ENCODE measurements at regions not wholly inside any gene's neighbourhood (a gene's known extent, or its start where the extent isn't known, plus 50 kb on each side); places are given as distances from the start of the nearest gene placed in this dataset.

GRCh38 chr2:136362676-136363390, 244.9 kb upstream of the CXCR4 start:
- no peak for DNase-seq

- peak; percentile 24 for DNase-seq
Measured at GRCh38 chr2:136361521-136361920, 243.6 kb upstream of the CXCR4 start.

- DNase-seq: no peak
Measured at GRCh38 chr2:136360790-136361189, 242.8 kb upstream of the CXCR4 start.

GRCh38 chr2:136359121-136359965, 241.4 kb upstream of the CXCR4 start:
- DNase-seq: no peak

- no peak for DNase-seq
Measured at GRCh38 chr2:136358576-136358975, 240.6 kb upstream of the CXCR4 start.

- DNase-seq: no peak
Measured at GRCh38 chr2:136357007-136357380, 239.0 kb upstream of the CXCR4 start.

GRCh38 chr2:136356125-136357006, 238.4 kb upstream of the CXCR4 start:
- DNase-seq: no peak

GRCh38 chr2:136351684-136352083, 233.7 kb upstream of the CXCR4 start:
- DNase-seq: no peak

- no peak for DNase-seq
Measured at GRCh38 chr2:136347981-136348380, 230.0 kb upstream of the CXCR4 start.

- no peak for DNase-seq
Measured at GRCh38 chr2:136344339-136344738, 226.4 kb upstream of the CXCR4 start.

GRCh38 chr2:136342138-136342537, 224.2 kb upstream of the CXCR4 start:
- DNase-seq: no peak

GRCh38 chr2:136334967-136335366, 217.0 kb upstream of the CXCR4 start:
- DNase-seq: no peak

GRCh38 chr2:136332436-136333095, 214.6 kb upstream of the CXCR4 start:
- no peak for DNase-seq

- no peak for DNase-seq
Measured at GRCh38 chr2:136331226-136331625, 213.3 kb upstream of the CXCR4 start.

- DNase-seq: no peak
Measured at GRCh38 chr2:136328207-136328795, 210.4 kb upstream of the CXCR4 start.

GRCh38 chr2:136327162-136327852, 209.4 kb upstream of the CXCR4 start:
- DNase-seq: no peak

GRCh38 chr2:136325844-136326331, 207.9 kb upstream of the CXCR4 start:
- DNase-seq: no peak

GRCh38 chr2:136324966-136325365, 207.0 kb upstream of the CXCR4 start:
- no peak for DNase-seq

GRCh38 chr2:136323935-136324334, 206.0 kb upstream of the CXCR4 start:
- no peak for DNase-seq

- no peak for DNase-seq
Measured at GRCh38 chr2:136323195-136323594, 205.2 kb upstream of the CXCR4 start.

- no peak for DNase-seq
Measured at GRCh38 chr2:136322428-136322827, 204.5 kb upstream of the CXCR4 start.

- no peak for DNase-seq
Measured at GRCh38 chr2:136319651-136320050, 201.7 kb upstream of the CXCR4 start.

Data from NCI-H1092 treated with DMSO at 0.1 percent for 48 hours (cell line).